ENCODE measurements at regions not wholly inside any gene's neighbourhood (a gene's known extent, or its start where the extent isn't known, plus 50 kb on each side); places are given as distances from the start of the nearest gene placed in this dataset.

- intact Hi-C loops (cut with micrococcal nuclease) = no loop called here
- no peaks in the 10 kb centered on the region for H3K4me1 ChIP-seq (ENCODE audit: control insufficient read depth in 2 of 2, insufficient read depth in 2 of 2, low read length in 2 of 2)
- WGBS (ENCODE audit: insufficient coverage) = 80% methylated on average over 2 of the region's 5 CpGs
- H3K9ac ChIP-seq (ENCODE audit: low read length) = no peak overlapping the region
- no peak overlapping the region for H3K27ac ChIP-seq (ENCODE audit: low read length in 2 of 2)
- no peak overlapping the region for H3K4me3 ChIP-seq (ENCODE audit: control extremely low read depth in 1 of 5, extremely low read depth in 1 of 5, insufficient read depth in 1 of 5, low read depth in 2 of 5, low read length in 4 of 5)
- Mint-ChIP-seq H3K9me3 (ENCODE audit: insufficient read depth) (no peaks in the 10 kb centered on the region), H3K4me1 (no peaks in the 10 kb centered on the region), H3K4me3 (no peak overlapping the region), H3K27ac (no peak overlapping the region), H3K27me3 (peaks cover 25% of the 10 kb centered on the region)
- H4K20me1 ChIP-seq (ENCODE audit: control insufficient read depth, insufficient read depth, low read length, poor library complexity, severe bottlenecking) = no peaks in the 10 kb centered on the region
- DNase-seq = no peak
- no peaks in the 10 kb centered on the region for H3K79me2 ChIP-seq (ENCODE audit: control insufficient read depth, insufficient read depth, low read length)
- no peak overlapping the region for H3K4me2 ChIP-seq (replicated peaks; ENCODE audit: low read depth, low read length, poor library complexity, severe bottlenecking)
- ChIA-PET POLR2A (no interaction called here), CTCF (no interaction called here)
- no peaks in the 10 kb centered on the region for H3K36me3 ChIP-seq (replicated peaks in 1 of 2; ENCODE audit: control extremely low read depth in 1 of 2, control insufficient read depth in 1 of 2, extremely low read depth in 1 of 2, insufficient read depth in 2 of 2, low read length in 1 of 2)
- TF ChIP-seq CTCF (IDR thresholded peaks at IDR 0.05) = no peak
- no peak for TF ChIP-seq EZH2 (IDR thresholded peaks at IDR 0.05; ENCODE audit: borderline replicate concordance, insufficient read depth, low read depth, low read length, poor library complexity, severe bottlenecking)
- H3K9me3 ChIP-seq (ENCODE audit: control extremely low read depth in 1 of 3, control insufficient read depth in 2 of 3, insufficient read depth in 1 of 3, low read length in 2 of 3) = no peaks in the 10 kb centered on the region
- no peak for ATAC-seq (ENCODE audit: low read depth)
- H2AFZ ChIP-seq (ENCODE audit: insufficient read depth, low read depth, low read length, poor library complexity, severe bottlenecking) = no peak overlapping the region
- peaks cover 0 to 4% (median 0%) of the 10 kb centered on the region in 4 experiments for H3K27me3 ChIP-seq (replicated peaks in 1 of 4; ENCODE audit: control extremely low read depth in 1 of 4, control insufficient read depth in 3 of 4, insufficient read depth in 4 of 4, low read length in 3 of 4)
Observed at GRCh38 chr2:65799141-65799854, 366.9 kb upstream of the SPRED2 start.

- TF ChIP-seq CTCF (IDR thresholded peaks at IDR 0.05) = no peak
- intact Hi-C loops (cut with micrococcal nuclease) = no loop called here
- H3K36me3 ChIP-seq (replicated peaks in 1 of 2; ENCODE audit: control extremely low read depth in 1 of 2, control insufficient read depth in 1 of 2, extremely low read depth in 1 of 2, insufficient read depth in 2 of 2, low read length in 1 of 2) = no peaks in the 10 kb centered on the region
- ATAC-seq (ENCODE audit: low read depth) = no peak
- H3K9me3 Mint-ChIP-seq (ENCODE audit: insufficient read depth) = no peaks in the 10 kb centered on the region
- DNase-seq = no peak
- H3K4me3 Mint-ChIP-seq = no peak overlapping the region
- no peak overlapping the region for H2AFZ ChIP-seq (ENCODE audit: insufficient read depth, low read depth, low read length, poor library complexity, severe bottlenecking)
- H3K4me3 ChIP-seq (ENCODE audit: control extremely low read depth in 1 of 5, extremely low read depth in 1 of 5, insufficient read depth in 1 of 5, low read depth in 2 of 5, low read length in 4 of 5) = no peak overlapping the region
- CTCF ChIA-PET = no interaction called here
- H4K20me1 ChIP-seq (ENCODE audit: control insufficient read depth, insufficient read depth, low read length, poor library complexity, severe bottlenecking) = no peaks in the 10 kb centered on the region
- no peaks in the 10 kb centered on the region for H3K4me1 ChIP-seq (ENCODE audit: control insufficient read depth in 2 of 2, insufficient read depth in 2 of 2, low read length in 2 of 2)
- H3K27me3 Mint-ChIP-seq = peaks cover 23% of the 10 kb centered on the region
- H3K4me1 Mint-ChIP-seq = no peaks in the 10 kb centered on the region
- H3K79me2 ChIP-seq (ENCODE audit: control insufficient read depth, insufficient read depth, low read length) = no peaks in the 10 kb centered on the region
- no peak overlapping the region for H3K27ac ChIP-seq (ENCODE audit: low read length in 2 of 2)
- peaks cover 0 to 2% (median 0%) of the 10 kb centered on the region in 4 experiments for H3K27me3 ChIP-seq (replicated peaks in 1 of 4; ENCODE audit: control extremely low read depth in 1 of 4, control insufficient read depth in 3 of 4, insufficient read depth in 4 of 4, low read length in 3 of 4)
- no peak overlapping the region for H3K4me2 ChIP-seq (replicated peaks; ENCODE audit: low read depth, low read length, poor library complexity, severe bottlenecking)
- POLR2A ChIA-PET = no interaction called here
- 97% methylated on average over 6 of the region's 11 CpGs for WGBS (ENCODE audit: insufficient coverage)
- H3K9ac ChIP-seq (ENCODE audit: low read length) = no peak overlapping the region
- H3K27ac Mint-ChIP-seq = no peak overlapping the region
- no peaks in the 10 kb centered on the region for H3K9me3 ChIP-seq (ENCODE audit: control extremely low read depth in 1 of 3, control insufficient read depth in 2 of 3, insufficient read depth in 1 of 3, low read length in 2 of 3)
Observed at GRCh38 chr2:65798641-65799040, 366.2 kb upstream of the SPRED2 start.

Measured in B cell (primary cell).